ENCODE measurements at regions not wholly inside any gene's neighbourhood (a gene's known extent, or its start where the extent isn't known, plus 50 kb on each side); places are given as distances from the start of the nearest gene placed in this dataset.
"Not testable (repeated sequence)": the region's sequence is repeated elsewhere in the genome, so short reads cannot be mapped to it uniquely, and the experiment has no call there.

GRCh38 chr10:131021246-131021895 lies 290.1 kb downstream of the TCERG1L start:
- DNase-seq (ENCODE audit: low spot score): no peak

DNA sequence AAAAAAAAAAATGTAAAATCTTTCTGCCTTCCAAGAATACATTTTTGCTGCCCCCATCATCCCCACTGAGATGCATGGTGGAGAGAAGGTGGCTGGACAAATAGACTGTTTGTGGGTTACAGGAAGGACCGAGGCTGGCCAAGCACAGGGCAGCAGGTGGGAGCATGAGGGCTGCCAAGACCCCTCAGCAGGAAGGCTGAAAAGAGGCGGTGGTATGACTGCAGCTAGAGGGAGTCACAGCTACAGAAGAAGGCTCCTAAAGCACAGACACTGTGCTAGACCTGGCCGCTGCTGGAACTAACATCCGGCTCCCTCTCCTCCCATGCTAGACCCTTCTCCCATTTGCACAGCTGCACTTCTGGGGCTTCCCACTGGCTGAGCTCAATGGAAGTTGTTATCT lies 289.6 kb downstream of the TCERG1L start:
- no peak for DNase-seq (ENCODE audit: low spot score)

DNA sequence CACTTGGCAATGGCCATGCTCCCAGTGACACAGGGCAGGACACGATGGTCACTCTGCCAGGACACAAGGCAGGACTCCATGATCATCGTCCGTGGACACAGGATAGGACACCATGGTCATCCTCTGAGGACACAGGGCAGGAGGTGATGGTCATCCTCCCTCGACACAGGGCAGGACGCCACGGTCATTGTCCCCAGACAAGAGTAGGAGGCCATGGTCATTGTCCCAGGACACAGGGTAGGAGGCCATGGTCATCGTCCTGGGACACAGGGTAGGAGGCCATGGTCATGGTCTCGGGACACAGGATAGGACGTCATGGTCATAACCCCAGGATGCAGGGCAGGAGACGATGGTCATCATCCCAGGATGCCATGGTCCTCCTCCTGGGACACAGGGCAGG lies 289.2 kb downstream of the TCERG1L start:
- DNase-seq (ENCODE audit: low spot score): no peak

GRCh38 chr10:131022981-131023380 lies 288.5 kb downstream of the TCERG1L start:
- no peak for DNase-seq (ENCODE audit: low spot score)

GRCh38 chr10:131024259-131025131 lies 287.0 kb downstream of the TCERG1L start:
- no peak for DNase-seq (ENCODE audit: low spot score)

DNA sequence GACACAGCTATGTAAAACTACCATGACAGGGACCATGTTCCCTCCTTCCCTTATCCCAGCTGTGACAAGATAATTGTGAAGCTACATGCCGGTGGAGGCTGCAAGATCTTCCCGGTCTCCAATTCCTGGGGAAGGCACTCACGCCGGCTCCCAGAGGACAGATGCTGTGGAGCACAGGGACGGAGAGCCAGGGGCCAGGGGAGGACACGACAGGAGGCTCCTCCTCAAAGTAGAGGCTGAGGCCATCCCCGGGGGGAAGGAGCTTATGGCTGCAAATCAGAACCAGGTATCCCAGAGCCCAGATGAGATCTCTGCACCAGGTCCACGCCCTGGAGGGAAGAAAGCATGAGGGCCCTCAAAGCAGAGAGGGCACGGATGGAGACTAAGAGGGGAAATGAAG lies 286.2 kb downstream of the TCERG1L start:
- DNase-seq (ENCODE audit: low spot score): no peak

GRCh38 chr10:131027256-131027655 lies 284.3 kb downstream of the TCERG1L start:
- no peak for DNase-seq (ENCODE audit: low spot score)

GRCh38 chr10:131031346-131031745 lies 280.2 kb downstream of the TCERG1L start:
- DNase-seq (ENCODE audit: low spot score): no peak

GRCh38 chr10:131032329-131033165 lies 279.0 kb downstream of the TCERG1L start:
- DNase-seq (ENCODE audit: low spot score): no peak

DNA sequence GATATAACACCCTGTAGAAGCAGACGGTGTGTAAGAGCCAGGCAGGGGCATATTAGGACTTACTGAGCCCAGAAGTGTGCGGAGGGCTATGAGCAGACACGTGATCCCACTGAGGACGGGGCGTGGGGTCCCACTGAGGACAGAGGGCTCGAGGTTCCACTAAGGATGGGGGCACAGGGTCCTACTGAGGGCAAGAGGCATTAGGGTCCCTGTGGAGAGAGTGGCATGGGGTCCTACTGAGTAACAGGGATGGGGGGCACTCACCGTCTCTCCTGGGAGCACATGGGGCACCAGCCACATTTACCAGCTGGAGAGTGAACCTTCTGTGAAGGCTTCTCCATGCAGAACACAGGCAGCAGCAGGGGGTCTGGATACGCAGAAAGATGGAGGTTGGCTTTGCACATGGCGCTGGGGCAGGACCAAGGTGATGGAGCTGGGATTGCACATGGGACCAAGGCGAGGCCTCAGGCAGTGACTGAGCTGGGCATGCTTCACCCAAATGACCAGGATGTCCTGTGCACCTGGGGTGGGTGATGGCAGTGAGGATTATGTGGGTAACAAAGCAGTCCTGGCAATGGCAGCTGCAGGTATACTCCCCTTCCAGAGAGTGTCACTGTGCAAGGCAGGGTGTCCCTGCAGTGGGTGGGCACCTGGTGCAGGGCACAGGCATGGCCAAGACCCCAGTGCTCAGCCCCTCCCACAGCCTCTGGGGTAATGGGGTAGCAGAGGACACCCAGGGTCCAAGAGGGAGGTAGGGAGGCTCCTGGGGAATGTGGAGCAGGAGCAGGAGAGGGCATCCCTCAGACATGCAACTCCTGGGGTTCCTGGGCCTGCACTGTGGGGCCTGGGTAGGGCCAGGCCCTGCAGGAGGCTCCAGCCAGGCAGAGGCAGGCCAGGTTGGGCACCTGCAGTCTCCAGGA lies 278.1 kb downstream of the TCERG1L start:
- no peak for DNase-seq (ENCODE audit: low spot score)

DNA sequence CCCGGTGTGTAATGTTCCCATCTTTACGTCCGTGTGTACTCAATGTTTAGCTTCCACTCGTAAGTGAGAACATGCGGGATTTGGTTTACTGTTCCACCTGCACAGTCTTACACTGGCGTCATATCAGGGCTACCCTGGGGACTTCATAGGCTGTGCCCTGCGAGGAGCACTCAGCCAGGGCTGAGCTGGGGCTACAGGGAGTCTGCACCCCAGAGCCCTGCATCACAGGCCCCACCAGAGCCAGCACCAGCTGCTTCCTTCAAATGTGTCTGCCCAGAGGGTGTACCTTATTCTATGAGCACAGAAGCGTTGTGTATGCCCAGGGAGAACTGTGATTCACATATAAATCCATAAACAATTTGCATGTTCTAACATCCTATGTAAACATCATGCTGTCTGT lies 277.1 kb downstream of the TCERG1L start:
- no peak for DNase-seq (ENCODE audit: low spot score)

DNA sequence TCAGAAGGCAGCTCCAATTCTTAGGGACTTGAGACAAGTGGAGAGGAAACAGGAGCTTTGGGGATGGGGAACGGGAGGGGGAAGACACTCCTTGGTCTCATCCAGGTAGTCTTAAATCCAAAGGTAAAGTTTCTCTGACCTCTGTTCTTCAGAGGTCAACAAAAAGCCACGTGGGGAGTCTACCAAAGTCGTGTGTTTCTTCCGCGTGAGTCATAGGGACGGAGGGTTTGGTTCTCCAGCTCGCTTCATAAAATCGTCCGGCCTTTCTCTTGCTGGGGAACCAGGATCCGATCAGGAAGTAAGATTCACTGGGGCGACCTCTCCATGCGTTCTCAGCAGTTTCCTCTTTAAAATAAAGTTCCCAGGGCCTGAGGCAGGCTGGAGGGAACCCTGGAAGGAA lies 275.7 kb downstream of the TCERG1L start:
- DNase-seq (ENCODE audit: low spot score): no peak

DNA sequence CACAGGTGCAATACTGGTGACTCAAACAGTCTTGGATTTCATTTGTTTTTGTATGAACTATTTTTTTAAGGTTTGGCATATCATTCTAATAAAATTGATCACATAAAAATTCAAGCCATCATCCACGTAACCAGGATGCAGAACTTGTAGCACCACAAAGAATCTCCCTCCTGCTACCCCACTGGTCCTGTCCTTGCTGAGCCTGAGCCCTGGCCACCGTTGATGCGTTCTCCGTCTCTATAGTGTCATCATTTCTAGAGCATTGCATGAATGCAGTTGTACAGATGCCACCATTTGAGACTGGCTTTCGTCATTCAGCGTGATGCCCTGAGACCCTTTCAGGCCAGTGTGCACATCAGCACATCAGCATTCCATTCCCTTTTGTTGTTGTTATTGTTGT lies 273.5 kb downstream of the TCERG1L start:
- no peak for DNase-seq (ENCODE audit: low spot score)

DNA sequence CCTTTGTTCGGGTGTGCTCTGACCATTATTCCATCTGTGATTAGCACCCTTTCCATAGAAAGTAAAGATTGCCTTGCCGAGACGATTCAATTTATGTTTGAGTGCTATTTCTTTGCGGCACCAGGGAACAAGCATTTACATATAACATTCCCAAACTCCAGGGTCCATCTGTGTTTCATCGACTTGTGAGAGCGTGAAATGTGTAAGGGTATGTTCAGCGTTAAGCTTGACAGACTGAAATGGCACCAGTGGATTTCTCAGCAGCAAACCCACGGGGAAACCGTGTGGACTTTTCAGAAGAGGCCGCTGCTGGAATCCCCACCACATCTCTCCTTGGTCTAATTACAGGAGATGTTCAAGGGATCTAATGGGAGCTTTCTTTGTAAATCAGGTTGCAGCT lies 270.5 kb downstream of the TCERG1L start:
- DNase-seq (ENCODE audit: low spot score): no peak

DNA sequence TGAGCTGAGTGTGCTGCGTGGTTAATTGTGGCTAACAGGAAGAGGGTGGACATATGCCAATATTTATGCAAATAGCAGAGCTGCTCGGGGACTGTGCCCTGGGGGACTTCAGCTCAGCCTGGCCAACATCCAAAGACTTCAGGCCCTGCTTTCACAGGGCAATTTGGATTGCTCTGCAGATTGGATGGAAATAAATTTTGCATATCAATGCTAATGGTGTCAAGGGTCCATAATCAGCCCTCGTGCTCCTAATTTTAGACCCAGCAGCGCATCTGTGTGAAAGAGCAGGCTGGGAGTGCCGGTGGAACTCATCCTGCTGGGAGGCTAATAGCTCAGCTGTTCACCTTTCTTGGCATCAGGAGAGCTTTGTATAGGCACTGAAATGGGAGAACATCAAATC lies 270.1 kb downstream of the TCERG1L start:
- DNase-seq (ENCODE audit: low spot score): no peak

GRCh38 chr10:131042015-131042414 lies 269.5 kb downstream of the TCERG1L start:
- DNase-seq (ENCODE audit: low spot score): not testable (repeated sequence)
